ENCODE measurements at regions not wholly inside any gene's neighbourhood (a gene's known extent, or its start where the extent isn't known, plus 50 kb on each side); places are given as distances from the start of the nearest gene placed in this dataset.
A peak's percentile ranks its signal among the peaks of the same experiment; 100 is the strongest.

DNA sequence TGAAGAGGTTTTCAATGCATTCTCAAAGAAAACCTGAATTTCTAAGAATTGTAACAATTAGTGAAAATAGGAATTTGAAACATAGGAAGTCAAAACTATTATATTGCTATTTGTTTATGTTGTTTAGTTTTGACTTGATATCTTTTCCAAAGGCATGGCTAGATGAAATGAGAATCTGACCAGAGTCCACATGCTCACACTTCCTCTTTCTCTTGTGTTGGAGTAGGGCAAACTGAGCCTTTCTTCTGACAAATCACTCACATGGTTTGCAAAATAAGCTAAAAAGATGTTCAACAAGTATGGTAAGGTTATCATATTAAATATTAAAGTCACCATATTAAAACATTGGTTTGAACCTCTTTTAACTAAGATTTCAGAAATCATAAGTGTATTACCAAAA lies 512.6 kb downstream of the ISL1 start:
- no peak for DNase-seq (ENCODE audit: extremely low read depth in 1 of 11, low read depth in 9 of 11, low spot score in 4 of 11)

DNA sequence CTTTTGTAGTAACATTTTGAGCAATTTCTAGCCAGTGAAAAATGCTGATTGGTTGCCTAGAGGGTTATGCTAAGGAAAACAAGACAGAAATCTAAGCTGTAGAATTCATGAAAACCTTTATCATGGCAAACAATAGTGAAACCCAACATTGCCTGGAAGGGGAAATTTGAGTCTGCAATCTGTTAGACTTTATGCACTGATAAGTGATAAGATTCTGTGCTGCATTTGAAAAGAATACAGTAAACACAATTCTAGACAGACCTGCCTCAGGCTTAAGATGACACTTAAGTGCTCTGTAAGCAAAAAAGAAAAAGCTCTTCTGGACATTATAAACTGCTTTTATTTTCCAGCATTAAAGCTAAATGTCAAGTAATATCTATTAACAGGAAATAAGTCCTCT lies 519.3 kb downstream of the ISL1 start:
- DNase-seq (ENCODE audit: extremely low read depth in 1 of 11, low read depth in 9 of 11, low spot score in 4 of 11), result no peak

DNA sequence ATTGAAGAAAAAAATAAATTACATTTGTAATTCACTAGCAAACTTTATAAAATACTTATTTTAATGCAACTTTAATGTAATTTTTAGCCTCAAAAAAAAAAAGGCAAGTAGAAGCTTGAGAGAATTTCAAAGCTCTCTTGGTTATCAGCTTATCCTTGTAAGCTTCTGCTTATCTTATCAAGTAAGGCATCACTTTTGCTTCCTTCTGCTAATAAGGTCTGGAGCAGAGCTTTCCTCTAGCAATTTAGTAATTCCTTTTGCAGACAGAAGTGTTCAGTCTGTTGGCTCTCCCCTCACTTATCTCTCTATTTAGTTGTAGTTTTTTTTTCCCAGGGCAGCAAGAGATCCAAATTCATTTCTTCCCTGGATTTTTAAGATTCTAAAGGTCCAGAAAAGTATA lies 525.0 kb downstream of the ISL1 start:
- DNase-seq (ENCODE audit: extremely low read depth in 1 of 11, low read depth in 9 of 11, low spot score in 4 of 11), result no peak

DNA sequence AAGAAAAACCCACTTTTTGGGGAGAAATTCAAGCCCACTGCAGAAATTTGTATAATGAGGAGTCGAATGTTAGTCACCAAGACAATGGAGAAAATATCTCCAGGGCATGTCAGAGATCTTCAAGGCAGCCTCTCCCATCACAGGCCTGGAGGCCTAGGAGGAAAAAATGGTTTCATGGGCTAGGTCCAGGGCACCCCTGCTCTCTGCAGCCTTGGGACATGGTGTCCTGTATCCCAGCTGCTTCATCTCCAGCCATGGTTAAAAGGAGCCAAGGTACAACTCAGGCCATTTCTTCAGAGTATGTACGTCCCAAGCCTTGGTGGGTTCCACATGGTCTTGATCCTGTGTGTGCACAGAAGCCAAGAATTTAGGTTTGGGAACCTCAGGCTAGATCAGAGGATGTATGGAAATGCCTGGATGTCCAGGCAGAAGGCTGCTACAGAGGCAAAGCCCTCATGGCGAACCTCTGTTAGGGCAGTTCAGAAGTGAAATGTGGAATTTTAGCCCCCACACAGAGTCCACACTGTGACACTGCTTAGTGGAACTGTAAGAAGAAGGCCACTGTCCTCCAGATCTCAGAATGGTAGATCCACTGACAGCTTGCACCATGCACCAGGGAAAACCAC lies 561.4 kb downstream of the ISL1 start:
- no peak for DNase-seq (ENCODE audit: extremely low read depth in 1 of 11, low read depth in 9 of 11, low spot score in 4 of 11)

DNA sequence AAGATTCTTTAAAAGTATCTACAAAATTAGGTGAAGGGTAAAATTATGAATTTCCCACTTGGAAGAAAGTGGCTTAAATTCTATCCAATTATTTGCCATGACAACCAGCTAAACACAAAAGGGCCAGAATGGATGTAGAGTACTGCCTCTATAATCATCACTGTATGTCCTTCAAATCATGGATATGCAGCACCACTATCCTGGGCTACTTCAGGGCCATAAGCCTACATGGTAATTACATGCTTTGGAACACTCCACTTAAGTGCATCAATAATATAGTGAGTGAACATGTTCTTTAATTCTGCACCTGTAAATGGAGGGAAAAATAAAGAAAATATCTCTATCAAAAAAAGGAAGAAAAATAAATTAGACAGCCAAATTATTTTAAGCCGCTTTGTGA lies 575.2 kb downstream of the ISL1 start:
- DNase-seq (ENCODE audit: extremely low read depth in 1 of 11, low read depth in 9 of 11, low spot score in 4 of 11), result no peak

DNA sequence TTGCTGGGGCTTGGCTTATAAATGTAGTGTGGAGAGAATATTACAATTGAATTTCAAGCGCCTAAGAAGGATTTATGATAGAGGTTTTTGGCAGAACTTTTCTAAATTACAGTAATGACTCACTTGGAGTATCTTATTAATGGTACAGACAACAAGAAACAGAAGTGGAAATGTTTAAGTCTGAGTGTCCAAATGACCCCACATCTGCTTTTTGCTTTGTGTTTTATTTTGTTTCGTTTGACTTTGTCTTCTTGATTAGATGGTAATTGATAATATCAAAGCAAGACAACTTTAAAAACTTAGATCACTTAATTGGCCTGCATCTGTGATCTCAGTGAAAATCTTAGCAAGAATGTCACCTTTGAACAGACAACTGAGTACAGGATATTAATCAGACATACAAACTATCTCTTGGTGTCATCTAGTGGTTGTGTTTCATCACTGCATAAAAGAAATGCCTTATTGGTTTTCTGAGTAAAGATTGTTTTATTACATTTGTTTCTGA lies 577.4 kb downstream of the ISL1 start:
- DNase-seq (ENCODE audit: extremely low read depth in 1 of 11, low read depth in 9 of 11, low spot score in 4 of 11), result peak in 1 of 11 donors; percentile 5

DNA sequence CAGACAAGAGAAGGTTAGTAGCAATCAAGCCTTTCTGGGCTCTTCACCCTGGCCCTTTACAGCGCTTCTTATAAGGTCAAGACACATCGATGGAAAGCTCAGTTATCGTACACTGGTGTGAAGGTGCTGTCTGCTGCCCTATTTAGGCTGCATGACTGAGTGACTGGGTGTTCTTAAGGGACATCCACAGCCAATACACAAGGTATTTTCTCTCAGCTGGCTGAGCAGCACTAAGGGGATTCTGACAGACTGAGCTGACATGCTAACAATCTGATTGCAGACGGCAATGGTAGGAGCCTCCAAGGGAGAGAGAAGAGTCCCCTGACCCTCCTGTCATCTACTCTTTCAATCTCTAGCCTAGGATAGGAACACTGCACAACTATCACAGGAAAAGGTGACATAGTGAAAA lies 577.9 kb downstream of the ISL1 start:
- DNase-seq (ENCODE audit: extremely low read depth in 1 of 11, low read depth in 9 of 11, low spot score in 4 of 11), result no peak

DNA sequence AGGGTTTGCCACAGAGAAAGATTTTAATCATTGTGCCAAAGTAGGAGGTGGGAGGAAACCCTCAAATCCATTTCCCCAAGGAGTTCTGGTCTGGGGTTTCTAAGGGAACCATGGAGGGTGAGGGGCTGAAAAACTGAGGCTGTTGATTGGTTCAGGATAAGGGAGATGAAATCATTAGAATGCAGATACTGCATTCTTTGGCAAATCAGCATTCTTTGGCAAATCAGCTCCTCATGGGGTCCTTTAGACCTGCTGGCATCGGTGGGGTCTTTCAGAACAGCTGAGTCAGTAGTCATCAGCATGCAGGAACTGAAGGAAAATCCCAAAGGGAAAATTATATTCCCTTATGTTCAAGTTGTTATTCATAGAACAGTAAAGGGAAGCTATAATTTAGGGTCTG lies 585.5 kb downstream of the ISL1 start:
- DNase-seq (ENCODE audit: extremely low read depth in 1 of 11, low read depth in 9 of 11, low spot score in 4 of 11), result no peak

DNA sequence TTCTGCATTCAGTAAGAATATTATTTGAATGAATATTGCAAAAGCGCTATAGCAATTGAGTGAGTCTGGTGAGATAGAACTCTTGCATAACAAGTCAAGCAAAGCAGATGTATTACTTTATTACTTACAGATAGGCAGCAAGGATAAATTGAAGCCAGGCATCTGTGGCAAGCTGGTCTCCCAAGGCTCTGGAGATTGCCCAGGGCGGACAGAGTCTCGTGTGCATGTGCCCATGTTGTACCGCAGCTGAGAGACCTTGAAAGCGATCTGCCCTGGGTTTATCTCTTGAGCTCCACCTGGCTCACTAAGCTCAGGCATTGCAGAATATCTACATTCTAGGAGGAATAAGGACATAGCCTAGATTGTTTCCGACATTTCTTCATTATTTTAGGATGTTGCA lies 591.6 kb downstream of the ISL1 start:
- no peak for DNase-seq (ENCODE audit: extremely low read depth in 1 of 11, low read depth in 9 of 11, low spot score in 4 of 11)

DNA sequence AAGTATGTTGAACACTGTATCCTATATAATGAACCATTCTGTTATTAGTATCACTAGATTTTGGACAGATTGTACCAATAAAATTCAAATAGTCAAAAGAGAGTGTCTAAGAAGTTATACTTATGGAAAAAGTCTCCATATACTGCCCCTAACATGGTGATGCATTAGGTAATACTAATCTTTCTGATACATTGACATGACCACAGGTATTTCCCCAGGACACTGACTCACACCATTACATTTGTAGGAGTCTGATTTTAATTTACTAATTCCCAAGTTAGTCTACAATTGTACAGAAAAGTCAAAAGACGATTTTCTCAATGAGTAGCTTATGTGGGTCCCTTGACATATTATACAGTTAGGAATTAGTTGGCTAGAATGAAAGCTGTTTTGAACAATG lies 593.8 kb downstream of the ISL1 start:
- DNase-seq (ENCODE audit: extremely low read depth in 1 of 11, low read depth in 9 of 11, low spot score in 4 of 11), result no peak

DNA sequence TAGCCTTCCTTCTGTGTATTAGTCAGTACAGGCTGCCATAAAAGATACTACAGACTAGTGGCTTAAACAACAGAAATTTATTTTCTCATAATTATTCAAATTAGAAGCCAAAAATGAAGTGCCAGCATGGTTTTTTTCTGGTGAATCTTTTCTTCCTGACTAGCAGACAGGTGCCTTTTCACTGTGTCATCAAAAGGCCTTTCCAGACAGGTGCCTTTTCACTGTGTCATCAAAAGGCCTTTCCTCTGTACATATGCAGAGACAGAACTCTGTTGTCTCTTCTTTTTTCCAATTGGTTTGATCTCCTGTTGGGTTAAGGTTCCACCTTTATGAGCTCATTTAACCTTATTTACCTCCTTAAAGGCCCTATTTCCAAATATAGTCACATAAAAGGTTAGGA lies 599.9 kb downstream of the ISL1 start:
- no peak for DNase-seq (ENCODE audit: extremely low read depth in 1 of 11, low read depth in 9 of 11, low spot score in 4 of 11)

DNA sequence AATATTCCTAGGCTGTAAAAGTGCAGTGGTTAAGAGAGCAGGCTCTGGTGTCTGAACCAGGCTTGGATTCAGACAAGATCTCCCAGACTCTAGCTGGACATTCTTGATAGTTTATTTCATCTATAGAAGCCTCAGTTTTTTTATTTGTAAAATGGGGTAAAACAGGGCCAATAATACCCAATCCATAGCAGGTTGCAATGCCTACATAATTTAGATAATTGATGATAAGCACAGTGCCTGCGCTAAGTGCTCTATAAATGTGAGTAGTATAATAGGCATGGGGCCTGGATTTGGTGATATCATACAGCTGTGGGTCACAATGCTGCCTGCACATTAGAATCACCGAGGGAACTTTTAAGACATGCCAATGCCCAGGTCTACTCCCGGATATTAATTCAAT lies 603.5 kb downstream of the ISL1 start:
- no peak for DNase-seq (ENCODE audit: extremely low read depth in 1 of 11, low read depth in 9 of 11, low spot score in 4 of 11)

DNA sequence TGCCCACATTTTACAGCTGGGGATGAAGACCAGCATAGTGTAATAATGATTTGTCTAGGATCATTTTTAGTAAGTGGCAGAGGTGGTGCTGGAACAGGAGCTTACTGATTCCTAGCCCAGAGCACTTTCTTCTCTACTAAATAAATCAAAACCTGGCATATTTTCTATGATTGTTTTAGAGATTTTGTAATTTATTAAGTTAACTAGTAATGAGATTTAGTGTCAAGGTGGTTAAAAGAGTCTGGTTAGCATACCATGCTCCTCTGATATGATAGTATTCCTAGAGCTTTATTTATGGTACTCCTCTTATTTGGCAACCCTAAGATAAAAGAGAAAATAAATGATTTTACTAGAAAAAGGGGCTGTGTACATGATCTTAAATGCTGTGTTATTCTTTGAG lies 604.0 kb downstream of the ISL1 start:
- DNase-seq (ENCODE audit: extremely low read depth in 1 of 11, low read depth in 9 of 11, low spot score in 4 of 11), result no peak

DNA sequence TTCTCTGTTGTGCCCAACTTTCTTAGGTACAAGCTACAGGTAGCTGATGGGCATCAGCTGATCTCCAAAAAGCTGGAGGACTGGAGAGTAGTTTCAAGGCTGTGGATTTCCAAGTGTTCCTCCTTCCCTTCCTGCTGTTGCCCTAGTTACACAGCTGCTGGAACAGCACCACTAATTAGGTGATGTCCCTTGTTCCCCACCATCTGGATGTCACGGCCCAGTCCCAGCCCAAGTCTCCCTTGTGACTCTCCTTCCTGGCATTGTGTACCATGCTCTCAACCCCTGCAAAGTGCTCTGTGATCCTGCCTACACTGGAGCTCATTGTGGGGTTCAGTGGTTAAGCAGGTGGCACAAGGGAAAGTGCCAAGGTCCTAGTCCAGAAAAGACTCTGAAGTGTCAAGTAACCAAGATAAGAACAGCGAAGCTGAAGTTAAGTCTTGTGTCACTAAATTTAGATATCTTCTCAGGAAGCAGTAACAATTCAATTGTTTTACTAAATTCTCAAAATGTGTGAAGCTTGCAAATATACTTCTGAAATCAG lies 604.5 kb downstream of the ISL1 start:
- DNase-seq (ENCODE audit: extremely low read depth in 1 of 11, low read depth in 9 of 11, low spot score in 4 of 11), result no peak

DNA sequence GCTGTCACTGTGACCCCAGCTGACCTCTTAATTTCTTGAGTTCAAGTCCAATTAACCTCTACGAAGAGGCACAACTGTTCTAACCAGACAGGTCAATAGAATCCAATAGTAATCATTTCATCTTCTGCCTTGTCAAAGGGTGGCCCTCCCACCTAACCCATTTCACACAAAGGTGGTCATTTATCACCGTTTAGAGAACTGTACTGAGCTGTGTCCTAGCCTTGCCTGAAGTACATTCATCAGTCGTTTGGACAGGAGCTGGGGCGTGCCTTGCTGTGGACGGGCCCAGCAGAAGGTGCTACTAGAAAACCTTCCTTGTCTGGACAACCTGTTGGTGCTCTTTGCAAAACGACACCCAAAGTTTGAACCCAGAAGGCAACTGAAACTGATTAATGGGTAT lies 605.4 kb downstream of the ISL1 start:
- DNase-seq (ENCODE audit: extremely low read depth in 1 of 11, low read depth in 9 of 11, low spot score in 4 of 11), result no peak

DNA sequence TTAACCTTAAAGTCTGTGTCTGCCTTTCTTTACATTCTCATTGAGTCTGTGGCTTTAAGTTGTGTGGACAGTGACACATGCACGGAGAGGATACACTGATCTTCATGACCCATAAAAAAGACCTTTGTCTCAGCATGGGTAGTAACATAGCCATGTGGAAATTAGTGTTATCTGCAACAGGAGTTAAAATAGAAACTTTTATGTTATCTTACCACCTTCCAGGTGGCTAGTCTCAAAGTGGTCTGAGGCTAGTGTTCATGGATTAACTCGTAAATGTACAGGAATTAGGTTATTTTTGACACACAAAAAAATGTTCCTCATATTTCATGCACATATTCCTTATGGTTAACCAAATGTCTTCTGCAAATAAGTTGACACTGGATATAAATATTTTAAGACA lies 607.0 kb downstream of the ISL1 start:
- no peak for DNase-seq (ENCODE audit: extremely low read depth in 1 of 11, low read depth in 9 of 11, low spot score in 4 of 11)

DNA sequence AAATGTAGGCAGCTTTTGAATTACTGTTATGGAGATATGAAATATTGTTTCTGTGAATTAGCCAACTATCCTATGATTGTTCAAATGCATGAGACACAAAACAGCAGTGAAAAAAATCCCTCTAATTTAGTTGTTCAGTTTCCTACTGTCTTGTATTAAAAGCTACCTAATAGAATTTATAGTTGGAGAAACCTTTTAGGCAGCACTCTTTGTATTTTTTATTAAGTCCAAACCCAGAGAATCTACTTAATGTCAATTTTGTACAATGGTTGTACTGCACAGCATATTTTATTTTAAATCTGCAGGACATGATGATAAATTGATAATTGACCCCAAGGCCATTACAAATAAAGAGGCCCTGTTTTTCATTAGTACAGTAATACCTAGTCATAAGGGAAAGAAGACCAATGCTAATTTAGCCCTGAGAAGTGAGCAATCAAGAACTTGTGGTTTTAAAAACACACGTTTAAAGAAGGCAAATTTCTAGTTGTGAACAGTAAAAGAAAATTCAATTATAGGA lies 607.5 kb downstream of the ISL1 start:
- DNase-seq (ENCODE audit: extremely low read depth in 1 of 11, low read depth in 9 of 11, low spot score in 4 of 11), result no peak

DNA sequence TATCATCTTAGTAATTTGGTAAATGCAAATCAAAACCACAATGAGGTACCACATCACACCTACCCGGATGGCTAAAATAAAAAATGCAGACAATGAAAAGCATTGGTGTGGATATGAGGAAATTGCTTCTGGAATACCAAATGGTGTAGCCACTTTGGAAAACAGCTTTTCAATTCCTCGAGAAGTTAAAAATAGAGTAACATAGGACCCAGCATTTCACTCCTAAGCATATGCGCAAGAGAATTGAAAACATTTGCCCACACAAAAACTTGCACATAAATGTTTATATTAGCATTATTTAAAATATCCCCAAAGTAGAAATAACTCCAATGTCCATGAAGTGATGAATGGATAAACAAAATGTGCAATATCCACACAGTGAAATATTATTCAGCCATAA lies 608.7 kb downstream of the ISL1 start:
- DNase-seq (ENCODE audit: extremely low read depth in 1 of 11, low read depth in 9 of 11, low spot score in 4 of 11), result no peak

DNA sequence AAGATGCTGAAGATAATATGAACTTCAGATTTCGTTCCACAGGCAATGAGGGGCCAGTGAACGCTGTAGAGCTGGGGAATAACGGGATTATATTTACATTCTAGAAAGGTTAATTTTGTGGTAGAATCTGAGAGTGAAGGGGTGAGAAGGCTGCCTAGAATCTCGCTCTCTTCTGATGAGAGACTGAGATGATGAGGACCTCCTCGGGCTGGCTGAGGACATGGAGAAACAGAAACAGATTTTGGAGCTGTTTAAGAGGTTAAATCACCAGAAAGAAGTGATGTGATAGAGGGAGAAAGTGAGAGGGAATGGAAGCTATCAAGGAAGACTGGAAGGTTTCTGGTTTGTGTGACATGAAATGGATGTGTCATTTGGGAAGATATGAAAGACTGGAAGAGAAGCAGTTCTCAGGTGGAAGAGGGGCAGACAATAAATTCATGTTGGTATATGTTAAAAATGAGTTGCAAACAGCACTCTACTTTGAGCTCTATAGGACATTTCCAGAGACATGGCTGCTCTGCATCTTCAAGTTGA lies 612.6 kb downstream of the ISL1 start:
- DNase-seq (ENCODE audit: extremely low read depth in 1 of 11, low read depth in 9 of 11, low spot score in 4 of 11), result no peak

DNA sequence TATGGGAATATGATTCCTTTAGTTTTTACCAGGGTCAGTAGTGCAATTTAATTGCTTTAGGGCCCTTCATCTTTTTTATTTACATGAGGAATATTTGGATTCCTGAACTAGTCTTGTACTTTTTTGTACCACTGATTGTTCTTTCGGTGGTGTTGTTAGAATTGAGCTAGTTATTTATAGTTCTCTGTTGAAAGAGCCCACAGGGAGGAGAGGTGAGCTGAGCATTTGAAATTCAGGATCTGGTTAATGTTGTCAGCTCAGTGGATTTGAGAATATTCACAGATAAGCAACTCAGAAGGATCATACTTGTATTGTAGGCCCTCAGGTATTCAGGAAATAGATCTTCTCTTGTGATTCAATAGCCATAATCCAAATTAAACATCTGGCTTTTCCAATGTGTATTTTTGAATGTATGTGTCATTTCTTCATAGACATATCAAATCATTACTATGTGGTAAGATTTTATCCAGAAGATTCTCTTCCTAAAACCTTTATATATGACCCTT lies 613.2 kb downstream of the ISL1 start:
- no peak for DNase-seq (ENCODE audit: extremely low read depth in 1 of 11, low read depth in 9 of 11, low spot score in 4 of 11)

DNA sequence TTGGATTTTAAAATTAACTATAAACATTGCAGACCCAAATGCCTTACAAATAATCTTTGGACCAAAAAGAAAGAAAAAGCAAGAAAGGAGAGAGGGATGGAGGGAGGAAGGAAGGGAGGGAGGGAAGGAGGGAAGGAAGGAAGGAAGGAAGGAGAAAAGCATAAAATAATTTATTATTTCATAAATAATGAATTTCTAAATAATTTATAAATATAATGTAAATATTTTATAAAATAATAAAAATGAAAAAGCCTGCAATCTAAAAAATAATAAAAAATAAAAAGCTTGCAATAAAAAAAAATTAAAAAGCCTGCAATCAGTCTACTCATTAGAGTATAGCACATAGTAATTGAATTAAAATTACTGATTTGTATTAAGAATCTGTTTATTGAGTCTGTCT lies 614.3 kb downstream of the ISL1 start:
- DNase-seq (ENCODE audit: extremely low read depth in 1 of 11, low read depth in 9 of 11, low spot score in 4 of 11), result no peak

Measured in renal cortex interstitium (tissue), 11 donors.